Subcutaneous abdominal adipose tissue (tissue), 5 donors: ENCODE measurements at regions not wholly inside any gene's neighbourhood (a gene's known extent, or its start where the extent isn't known, plus 50 kb on each side); places are given as distances from the start of the nearest gene placed in this dataset.

Experiments
- H3K27ac ChIP-seq: one replicate; pipeline ENCODE4 v1.7.0; 2013; ENCODE audit warnings: low read depth, mild to moderate bottlenecking, inconsistent platforms, low read length, moderate library complexity
- H3K27me3 ChIP-seq, 5 donors: one replicate each; pipeline ENCODE4 v1.7.0; 2013; ENCODE audit warnings: low read length in 5 of 5, inconsistent platforms in 1 of 5; ENCODE audit not compliant: control insufficient read depth in 5 of 5, insufficient read depth in 4 of 5
- H3K36me3 ChIP-seq, 5 donors: one replicate each; pipeline ENCODE4 v1.7.0; 2013; ENCODE audit warnings: low read length in 5 of 5; ENCODE audit not compliant: control insufficient read depth in 5 of 5, insufficient read depth in 5 of 5
- H3K4me1 ChIP-seq, 5 donors: one replicate each; pipeline ENCODE4 v1.7.0; 2013; ENCODE audit warnings: low read length in 5 of 5, mild to moderate bottlenecking in 3 of 5, moderate library complexity in 1 of 5; ENCODE audit not compliant: control insufficient read depth in 5 of 5, insufficient read depth in 5 of 5
- H3K4me3 ChIP-seq, 5 donors: one replicate each; pipeline ENCODE4 v1.7.0; 2013; ENCODE audit warnings: low read length in 5 of 5, low read depth in 1 of 5
- H3K9ac ChIP-seq, 5 donors: one replicate each; pipeline ENCODE4 v1.7.0; 2013; ENCODE audit warnings: low read length in 5 of 5, mild to moderate bottlenecking in 4 of 5, moderate library complexity in 3 of 5
- H3K9me3 ChIP-seq, 5 donors: one replicate each; pipeline ENCODE4 v1.7.0; 2013; ENCODE audit warnings: low read length in 5 of 5; ENCODE audit not compliant: control insufficient read depth in 5 of 5
- donor health status: healthy.
- donor health status: healthy.
- donor health status: healthy.
- donor health status: healthy.
- donor health status: healthy.

GRCh38 chr9:118957585-118957984 is 411.6 kb downstream of the BRINP1 start:
- H3K27me3 ChIP-seq, result no peaks in the 10 kb centered on the region
- no peaks in the 10 kb centered on the region for H3K36me3 ChIP-seq
- H3K9me3 ChIP-seq, result no peaks in the 10 kb centered on the region
- H3K27ac ChIP-seq, result no peak overlapping the region
- no peak overlapping the region for H3K4me3 ChIP-seq
- no peaks in the 10 kb centered on the region for H3K4me1 ChIP-seq
- no peak overlapping the region for H3K9ac ChIP-seq

GRCh38 chr9:118959366-118959765 is 409.9 kb downstream of the BRINP1 start:
- no peak overlapping the region for H3K27ac ChIP-seq
- no peaks in the 10 kb centered on the region for H3K4me1 ChIP-seq
- no peaks in the 10 kb centered on the region for H3K36me3 ChIP-seq
- no peak overlapping the region for H3K9ac ChIP-seq
- no peak overlapping the region for H3K4me3 ChIP-seq
- no peaks in the 10 kb centered on the region for H3K27me3 ChIP-seq
- no peaks in the 10 kb centered on the region for H3K9me3 ChIP-seq

GRCh38 chr9:118961857-118962256 is 407.4 kb downstream of the BRINP1 start:
- H3K9me3 ChIP-seq, result no peaks in the 10 kb centered on the region
- no peaks in the 10 kb centered on the region for H3K27me3 ChIP-seq
- no peaks in the 10 kb centered on the region for H3K36me3 ChIP-seq
- H3K9ac ChIP-seq, result no peak overlapping the region
- no peak overlapping the region for H3K4me3 ChIP-seq
- no peak overlapping the region for H3K27ac ChIP-seq
- no peaks in the 10 kb centered on the region for H3K4me1 ChIP-seq

GRCh38 chr9:118962426-118962825 is 406.8 kb downstream of the BRINP1 start:
- Histone ChIP-seq H3K4me1 (no peaks in the 10 kb centered on the region), H3K9me3 (no peaks in the 10 kb centered on the region), H3K27me3 (no peaks in the 10 kb centered on the region), H3K27ac (no peak overlapping the region), H3K9ac (no peak overlapping the region), H3K4me3 (no peak overlapping the region), H3K36me3 (no peaks in the 10 kb centered on the region)

GRCh38 chr9:118963674-118964073 is 405.6 kb downstream of the BRINP1 start:
- no peak overlapping the region for H3K9ac ChIP-seq
- H3K4me1 ChIP-seq, result no peaks in the 10 kb centered on the region
- no peaks in the 10 kb centered on the region for H3K36me3 ChIP-seq
- no peak overlapping the region for H3K4me3 ChIP-seq
- H3K27me3 ChIP-seq, result no peaks in the 10 kb centered on the region
- no peak overlapping the region for H3K27ac ChIP-seq
- no peaks in the 10 kb centered on the region for H3K9me3 ChIP-seq

- H3K9ac ChIP-seq, result no peak overlapping the region
- no peaks in the 10 kb centered on the region for H3K27me3 ChIP-seq
- H3K36me3 ChIP-seq, result no peaks in the 10 kb centered on the region
- H3K4me1 ChIP-seq, result no peaks in the 10 kb centered on the region
- H3K27ac ChIP-seq, result no peak overlapping the region
- H3K9me3 ChIP-seq, result no peaks in the 10 kb centered on the region
- no peak overlapping the region for H3K4me3 ChIP-seq
Measured at GRCh38 chr9:118967901-118968300, 401.3 kb downstream of the BRINP1 start.

GRCh38 chr9:118975736-118976135 is 393.5 kb downstream of the BRINP1 start:
- H3K4me3 ChIP-seq, result no peak overlapping the region
- H3K4me1 ChIP-seq, result no peaks in the 10 kb centered on the region
- no peak overlapping the region for H3K27ac ChIP-seq
- no peaks in the 10 kb centered on the region for H3K36me3 ChIP-seq
- no peaks in the 10 kb centered on the region for H3K27me3 ChIP-seq
- H3K9ac ChIP-seq, result no peak overlapping the region
- H3K9me3 ChIP-seq, result no peaks in the 10 kb centered on the region

- H3K27ac ChIP-seq, result no peak overlapping the region
- H3K4me1 ChIP-seq, result no peaks in the 10 kb centered on the region
- H3K4me3 ChIP-seq, result no peak overlapping the region
- H3K27me3 ChIP-seq, result no peaks in the 10 kb centered on the region
- no peaks in the 10 kb centered on the region for H3K9me3 ChIP-seq
- H3K9ac ChIP-seq, result no peak overlapping the region
- no peaks in the 10 kb centered on the region for H3K36me3 ChIP-seq
Measured at GRCh38 chr9:118976160-118976559, 393.1 kb downstream of the BRINP1 start.

GRCh38 chr9:118984607-118985006 is 384.6 kb downstream of the BRINP1 start:
- Histone ChIP-seq H3K9ac (no peak overlapping the region), H3K36me3 (no peaks in the 10 kb centered on the region), H3K4me1 (no peaks in the 10 kb centered on the region), H3K27ac (no peak overlapping the region), H3K27me3 (no peaks in the 10 kb centered on the region), H3K4me3 (no peak overlapping the region), H3K9me3 (no peaks in the 10 kb centered on the region)

- Histone ChIP-seq H3K36me3 (no peaks in the 10 kb centered on the region), H3K27ac (no peak overlapping the region)
Measured at GRCh38 chr9:118985851-118986250, 383.4 kb downstream of the BRINP1 start.

GRCh38 chr9:118987167-118987566 is 382.1 kb downstream of the BRINP1 start:
- Histone ChIP-seq H3K27me3 (no peaks in the 10 kb centered on the region), H3K36me3 (no peaks in the 10 kb centered on the region), H3K4me3 (no peak overlapping the region), H3K9me3 (no peaks in the 10 kb centered on the region), H3K9ac (no peak overlapping the region), H3K4me1 (peaks cover 0 to 8% (median 0%) of the 10 kb centered on the region in 5 donors), H3K27ac (no peak overlapping the region)

More at GRCh38 chr9:118985851-118986250, 383.4 kb downstream of the BRINP1 start:
- H3K9me3 ChIP-seq, result no peaks in the 10 kb centered on the region
- no peak overlapping the region for H3K9ac ChIP-seq
- H3K4me3 ChIP-seq, result no peak overlapping the region
- peaks cover 0 to under 1% (median 0%) of the 10 kb centered on the region in 5 donors for H3K4me1 ChIP-seq
- no peaks in the 10 kb centered on the region for H3K27me3 ChIP-seq
